Heart left ventricle (tissue), 16 donors: ENCODE measurements at regions not wholly inside any gene's neighbourhood (a gene's known extent, or its start where the extent isn't known, plus 50 kb on each side); places are given as distances from the start of the nearest gene placed in this dataset.

Experiments used
- ATAC-seq, 4 donors: fragments of 200-7000 bp; cut with Tn5 transposase; one replicate each; pipeline ENCODE4 v1.9.1; 2020 to 2022; ENCODE audit warnings: moderate library complexity in 4 of 4, mild to moderate bottlenecking in 3 of 4, moderate number of reproducible peaks in 1 of 4
- DNase-seq, 5 donors: peaks; one replicate each; pipeline ENCODE4 v3.0.0-alpha.2; 2020
- H3K27ac ChIP-seq, 12 donors: fragments of 200-600 bp; sonication (generic) in 4 of 12; one replicate each; pipeline versions ENCODE4 v1.5.0 to v1.8.0; 2016 to 2022; ENCODE audit warnings: mild to moderate bottlenecking in 2 of 12
- H3K27me3 ChIP-seq, 9 donors: fragments of 200-600 bp; sonication (generic) in 2 of 9; one replicate each; pipeline versions ENCODE4 v1.5.1 to v1.8.0; 2016 to 2022; ENCODE audit warnings: mild to moderate bottlenecking in 3 of 9
- H3K36me3 ChIP-seq, 9 donors: fragments of 200-600 bp; sonication (generic) in 2 of 9; one replicate each; pipeline versions ENCODE4 v1.5.0 to v1.8.0; 2018 to 2022; ENCODE audit warnings: mild to moderate bottlenecking in 2 of 9
- H3K4me1 ChIP-seq, 12 donors: fragments of 200-600 bp; sonication (generic) in 4 of 12; one replicate each; pipeline versions ENCODE4 v1.5.0 to v1.8.0; 2016 to 2022; ENCODE audit warnings: mild to moderate bottlenecking in 3 of 12
- H3K4me3 ChIP-seq, 12 donors: fragments of 200-600 bp; sonication (generic) in 4 of 12; one replicate each; pipeline versions ENCODE4 v1.5.0 to v1.8.0; 2017 to 2022; ENCODE audit warnings: mild to moderate bottlenecking in 9 of 12, moderate library complexity in 4 of 12
- H3K9me3 ChIP-seq, 12 donors: fragments of 200-600 bp; sonication (generic) in 4 of 12; one replicate each; pipeline versions ENCODE4 v1.5.0 to v1.8.0; 2016 to 2022; ENCODE audit warnings: mild to moderate bottlenecking in 1 of 12
- POLR2A ChIP-seq, 2 donors: fragments of 450-650 bp; IDR thresholded peaks; one replicate each; pipeline ENCODE4 v1.6.1; 2017; ENCODE audit warnings: antibody characterized with exemption in 2 of 2, mild to moderate bottlenecking in 2 of 2, moderate library complexity in 2 of 2
- WGBS, 4 donors: extraction: QIAGEN DNeasy Blood & Tissue Kit in 2 of 4; methylation state at CpG; one replicate each; pipeline versions ENCODE4 v1.1.5 to v1.1.7; 2013 to 2018; 5-methylcytosine and 5-hydroxymethylcytosine counted together
- intact Hi-C, 10 donors: fragments of 100-400 bp; cut with DNase I; formaldehyde crosslinking; loops; one replicate each; pipeline versions ENCODE4 v1.11.1 to v1.14.2; 2022
- TF ChIP-seq, protein P1 (sequence below), 12 donors: fragments of 200-600 bp; sonication (generic) in 4 of 12; IDR thresholded peaks; one replicate each; pipeline versions ENCODE4 v1.5.0 to v1.8.0; 2018 to 2022; ENCODE audit warnings: antibody characterized with exemption in 12 of 12, mild to moderate bottlenecking in 5 of 12
- donor health status: ischemic (EF 13 %, LVEDD 7.1; RV severe dilation, severe dysfunction).
- donor health status: healthy with polysubstance abuse.
- donor health status: DM: no; HTN: yes; CAD: no.
- donor health status: DM: no; HTN: no; CAD: no.
- donor health status: ischemic (EF 25% LVEDD 6.9; RV normal size, moderate dysfunction).
- donor health status: ischemic (EF 25% LVEDD 5.7; RV mildly dilated, moderate dysfunction).
- donor health status: healthy.
- donor health status: DM: yes; HTN: yes; CAD: no.
- donor health status: ischemic (EF 35%, LVEDD 5.7; RV mildly dilated, moderate dysfunction).
- donor health status: nonischemic (EF 11% LVEDD 7.7; RV severe dilation, severe dysfunction).
- donor health status: DM: yes; HTN: yes; CAD: no.
- donor health status: PGD.
- donor health status: ischemic (EF 29% LVEDD 5.4; RV normal size, mild dysfunction).
- donor health status: nonischemic (EF 23%, LVEDD 6.1; RV moderate dilation, normal function).

DNA sequence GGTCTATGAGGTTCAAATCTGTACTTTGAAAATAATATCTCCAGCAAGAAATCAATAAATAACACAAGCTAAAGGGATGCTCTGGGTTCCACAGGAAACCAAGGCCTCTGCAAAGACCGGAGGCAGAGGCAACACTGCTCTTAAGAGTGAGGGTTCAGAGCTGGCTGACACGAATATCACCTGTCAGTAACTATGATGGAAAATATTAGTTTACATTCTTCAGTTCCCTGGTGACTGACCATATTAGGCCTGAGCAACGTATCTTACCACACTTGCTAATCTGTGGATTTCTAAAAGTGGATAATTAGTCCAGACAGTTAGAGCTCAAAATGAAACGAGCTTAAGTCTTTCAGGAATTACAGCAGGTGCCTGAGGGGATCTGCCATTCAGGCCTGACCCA is 459.3 kb downstream of the HS3ST3B1 start:
- intact Hi-C loops = loop anchor here in 1 of 10 donors (10.0 kb wide), 1 partner anchor 55 kb away; no protein-coding TSS in a partner anchor
- Histone ChIP-seq H3K4me1 (no peaks in the 10 kb centered on the region), H3K9me3 (no peaks in the 10 kb centered on the region), H3K36me3 (no peaks in the 10 kb centered on the region), H3K4me3 (no peak overlapping the region), H3K27me3 (peaks cover 0 to 7% (median 0%) of the 10 kb centered on the region in 9 donors), H3K27ac (no peak overlapping the region)
- TF ChIP-seq, protein P1, sequence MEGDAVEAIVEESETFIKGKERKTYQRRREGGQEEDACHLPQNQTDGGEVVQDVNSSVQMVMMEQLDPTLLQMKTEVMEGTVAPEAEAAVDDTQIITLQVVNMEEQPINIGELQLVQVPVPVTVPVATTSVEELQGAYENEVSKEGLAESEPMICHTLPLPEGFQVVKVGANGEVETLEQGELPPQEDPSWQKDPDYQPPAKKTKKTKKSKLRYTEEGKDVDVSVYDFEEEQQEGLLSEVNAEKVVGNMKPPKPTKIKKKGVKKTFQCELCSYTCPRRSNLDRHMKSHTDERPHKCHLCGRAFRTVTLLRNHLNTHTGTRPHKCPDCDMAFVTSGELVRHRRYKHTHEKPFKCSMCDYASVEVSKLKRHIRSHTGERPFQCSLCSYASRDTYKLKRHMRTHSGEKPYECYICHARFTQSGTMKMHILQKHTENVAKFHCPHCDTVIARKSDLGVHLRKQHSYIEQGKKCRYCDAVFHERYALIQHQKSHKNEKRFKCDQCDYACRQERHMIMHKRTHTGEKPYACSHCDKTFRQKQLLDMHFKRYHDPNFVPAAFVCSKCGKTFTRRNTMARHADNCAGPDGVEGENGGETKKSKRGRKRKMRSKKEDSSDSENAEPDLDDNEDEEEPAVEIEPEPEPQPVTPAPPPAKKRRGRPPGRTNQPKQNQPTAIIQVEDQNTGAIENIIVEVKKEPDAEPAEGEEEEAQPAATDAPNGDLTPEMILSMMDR (IDR thresholded peaks at IDR 0.05) = no peak
- 44 to 53% (median 49%) methylated on average over 4 of the region's 4 CpGs for WGBS, 4 donors
- ATAC-seq (no peak), DNase-seq (no peak)

DNA sequence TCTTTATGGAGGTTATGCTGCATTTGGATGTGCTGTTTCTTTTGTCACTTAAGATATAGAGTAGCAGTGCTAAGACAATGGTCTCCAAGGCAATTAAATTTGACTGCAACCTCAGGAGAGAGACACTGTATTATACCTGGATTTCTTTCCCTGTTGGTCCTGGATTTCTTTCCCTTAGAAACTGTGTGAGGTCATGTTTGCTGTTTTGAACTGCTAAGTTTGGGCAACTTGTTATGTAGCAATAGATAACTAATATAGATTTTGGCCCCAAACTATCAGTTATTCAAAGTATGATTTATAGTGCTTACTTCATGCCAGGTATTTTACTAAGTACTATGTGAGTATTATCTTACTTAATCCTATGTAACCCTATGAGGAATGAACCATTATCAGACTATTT is 458.4 kb downstream of the HS3ST3B1 start:
- intact Hi-C loops = no loop called here
- Histone ChIP-seq H3K36me3 (no peaks in the 10 kb centered on the region), H3K4me3 (no peak overlapping the region), H3K27me3 (peaks cover 0 to 7% (median 0%) of the 10 kb centered on the region in 9 donors), H3K9me3 (no peaks in the 10 kb centered on the region), H3K4me1 (no peaks in the 10 kb centered on the region), H3K27ac (no peak overlapping the region)
- ATAC-seq (no peak), DNase-seq (no peak)
- TF ChIP-seq, protein P1 (IDR thresholded peaks at IDR 0.05) = no peak
- TF ChIP-seq POLR2A (IDR thresholded peaks at IDR 0.05) = no peak

DNA sequence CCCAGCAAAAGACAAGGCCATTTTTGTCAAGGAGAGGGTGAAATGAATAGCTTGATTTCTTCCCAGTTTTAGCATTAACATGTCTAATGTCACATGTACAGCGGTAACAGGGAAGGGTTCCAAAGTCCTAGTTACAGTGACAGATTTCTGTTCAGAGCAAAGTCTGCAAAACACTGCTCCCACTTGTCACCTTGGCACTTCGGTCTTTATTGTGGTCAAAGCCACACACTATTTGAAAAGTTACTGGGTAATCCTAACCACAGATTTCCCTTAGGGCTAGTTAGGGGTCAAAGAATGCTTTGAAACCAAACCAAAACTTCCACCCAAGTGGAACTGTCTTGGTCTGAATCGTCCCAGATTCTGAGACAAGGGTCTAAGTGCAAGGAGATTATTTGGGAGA is 455.6 kb downstream of the HS3ST3B1 start:
- Histone ChIP-seq H3K4me3 (no peak overlapping the region), H3K9me3 (no peaks in the 10 kb centered on the region), H3K4me1 (no peaks in the 10 kb centered on the region), H3K27me3 (peaks cover 0 to 7% (median 0%) of the 10 kb centered on the region in 9 donors), H3K36me3 (no peaks in the 10 kb centered on the region), H3K27ac (no peak overlapping the region)
- TF ChIP-seq, protein P1 (IDR thresholded peaks at IDR 0.05) = no peak
- no peak for TF ChIP-seq POLR2A (IDR thresholded peaks at IDR 0.05)
- ATAC-seq (no peak), DNase-seq (no peak)
- intact Hi-C loops = no loop called here
- WGBS, 4 donors = 58 to 62% (median 61%) methylated on average over 3 of the region's 3 CpGs

DNA sequence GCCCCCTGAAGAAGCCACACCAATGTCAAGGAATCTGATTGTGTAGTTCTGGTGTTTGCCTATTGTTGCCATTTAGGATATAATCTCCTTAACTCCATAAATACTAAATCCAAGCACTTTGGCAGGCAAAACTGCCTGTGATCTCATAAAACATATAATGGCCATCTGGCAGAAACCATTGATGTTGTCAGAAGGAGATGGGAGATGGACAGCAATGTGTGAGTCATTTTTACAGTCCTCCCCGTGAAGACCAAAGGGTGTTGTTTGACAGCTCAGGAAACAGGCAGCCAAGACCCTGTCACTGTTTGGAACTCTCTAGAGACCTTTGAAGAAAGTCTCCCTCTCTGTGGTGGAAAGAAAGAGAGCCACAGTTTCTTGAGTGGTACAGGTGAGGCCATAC is 454.1 kb downstream of the HS3ST3B1 start:
- ATAC-seq (no peak), DNase-seq (no peak)
- H3K27me3 ChIP-seq = peaks cover 0 to 7% (median 0%) of the 10 kb centered on the region in 9 donors
- intact Hi-C loops = no loop called here
- H3K4me3 ChIP-seq = no peak overlapping the region
- H3K27ac ChIP-seq = no peak overlapping the region
- no peaks in the 10 kb centered on the region for H3K4me1 ChIP-seq
- no peaks in the 10 kb centered on the region for H3K9me3 ChIP-seq
- no peak for TF ChIP-seq POLR2A (IDR thresholded peaks at IDR 0.05)
- TF ChIP-seq, protein P1 (IDR thresholded peaks at IDR 0.05) = no peak
- no peaks in the 10 kb centered on the region for H3K36me3 ChIP-seq
- 7 to 50% (median 30%) methylated on average over 1 of the region's 1 CpG for WGBS, 4 donors
